SU-DHL-6 (cell line): ENCODE measurements at regions not wholly inside any gene's neighbourhood (a gene's known extent, or its start where the extent isn't known, plus 50 kb on each side); places are given as distances from the start of the nearest gene placed in this dataset.

Experiments used
- H2AFZ ChIP-seq: fragments of 200-600 bp; sonication (generic); 2 replicates; pipeline ENCODE4 v1.6.1; 2014; ENCODE audit warnings: low read depth, mild to moderate bottlenecking, moderate library complexity, mixed read lengths, antibody characterized with exemption, low read length; ENCODE audit not compliant: severe bottlenecking
- H3F3A ChIP-seq: fragments of 200-600 bp; shearing (Covaris generic); 2 replicates; pipeline ENCODE4 v1.6.0; 2016; ENCODE audit warnings: antibody characterized with exemption, mild to moderate bottlenecking; ENCODE audit not compliant: insufficient read depth
- H3K27ac ChIP-seq: fragments of 200-600 bp; sonication (generic); 2 replicates; pipeline ENCODE4 v1.5.1; 2016; ENCODE audit warnings: low read depth, mild to moderate bottlenecking, low read length, moderate library complexity, mixed read lengths
- H3K27me3 ChIP-seq: fragments of 200-600 bp; sonication (generic), shearing (Covaris generic); 2 replicates; pipeline ENCODE4 v1.6.0; 2014; ENCODE audit warnings: mild to moderate bottlenecking, low read length
- H3K36me3 ChIP-seq: fragments of 200-600 bp; sonication (generic); 2 replicates; pipeline ENCODE4 v1.6.1; 2014; ENCODE audit warnings: mild to moderate bottlenecking, low read length, mixed read lengths
- H3K4me2 ChIP-seq: fragments of 300-600, 200-600 bp; shearing (Covaris generic), sonication (generic); 2 replicates; pipeline ENCODE4 v1.6.0; 2014; ENCODE audit warnings: low read length, low read depth, mild to moderate bottlenecking; ENCODE audit not compliant: poor library complexity, severe bottlenecking
- H3K4me3 ChIP-seq: fragments of 200-600 bp; sonication (generic); 2 replicates; pipeline ENCODE4 v1.5.1; 2014; ENCODE audit warnings: antibody characterized with exemption, low read length, mild to moderate bottlenecking, mixed read lengths; ENCODE audit not compliant: insufficient read depth, poor library complexity, severe bottlenecking
- H3K79me2 ChIP-seq: fragments of 200-600 bp; sonication (generic); 2 replicates; pipeline ENCODE4 v1.6.1; 2014; ENCODE audit warnings: mild to moderate bottlenecking, low read length, moderate library complexity; ENCODE audit not compliant: insufficient read depth
- H3K9ac ChIP-seq: fragments of 200-600 bp; sonication (generic); 2 replicates; pipeline ENCODE4 v1.7.0; 2014; ENCODE audit warnings: mild to moderate bottlenecking, low read length
- H3K9me2 ChIP-seq: fragments of 200-600 bp; sonication (generic); replicated peaks from 2 replicates; pipeline ENCODE4 v1.6.1; 2014; ENCODE audit warnings: low read length; ENCODE audit not compliant: insufficient read depth
- H3K9me3 ChIP-seq: fragments of 200-600 bp; sonication (generic); 2 replicates; pipeline ENCODE4 v1.6.1; 2014; ENCODE audit warnings: low read length, mixed read lengths; ENCODE audit not compliant: insufficient read depth
- H4K20me1 ChIP-seq: fragments of 200-600 bp; sonication (generic); 2 replicates; pipeline ENCODE4 v1.6.1; 2014; ENCODE audit warnings: low read depth, mild to moderate bottlenecking, antibody characterized with exemption, low read length, moderate library complexity, mixed read lengths
- CTCF ChIP-seq: fragments of 200-600 bp; sonication (generic); IDR thresholded peaks from one replicate; pipeline ENCODE4 v1.5.1; 2017; ENCODE audit warnings: antibody characterized with exemption, mild to moderate bottlenecking, low read length, moderate library complexity; ENCODE audit not compliant: insufficient read depth, poor library complexity, severe bottlenecking
- EZH2phosphoT487 ChIP-seq: fragments of 200-600 bp; sonication (generic), shearing (Covaris generic); conservative IDR thresholded peaks from 2 replicates; pipeline ENCODE4 v1.6.1; 2018; ENCODE audit warnings: mild to moderate bottlenecking, antibody characterized with exemption, low read length, moderate library complexity, mixed read lengths

- Histone ChIP-seq H3K9ac (no peak overlapping the region), H3K9me3 (no peaks in the 10 kb centered on the region), H4K20me1 (no peaks in the 10 kb centered on the region), H3F3A (no peaks in the 10 kb centered on the region), H2AFZ (no peak overlapping the region), H3K9me2 (no peaks in the 10 kb centered on the region), H3K27me3 (no peaks in the 10 kb centered on the region), H3K79me2 (no peaks in the 10 kb centered on the region), H3K4me2 (no peak overlapping the region), H3K4me3 (no peak overlapping the region), H3K27ac (no peak overlapping the region), H3K36me3 (no peaks in the 10 kb centered on the region)
- no peak for TF ChIP-seq CTCF
- TF ChIP-seq EZH2phosphoT487, result no peak
These were observed 97.9 kb downstream of the VAPA start for GRCh38 chr18:10011751-10012150.

GRCh38 chr18:10012526-10012925 is 98.7 kb downstream of the VAPA start:
- Histone ChIP-seq H3F3A (no peaks in the 10 kb centered on the region), H3K4me3 (no peak overlapping the region), H3K27me3 (no peaks in the 10 kb centered on the region), H3K79me2 (no peaks in the 10 kb centered on the region), H3K4me2 (no peak overlapping the region), H3K9ac (no peak overlapping the region), H4K20me1 (no peaks in the 10 kb centered on the region), H3K27ac (no peak overlapping the region), H3K9me3 (no peaks in the 10 kb centered on the region), H3K9me2 (no peaks in the 10 kb centered on the region), H2AFZ (no peak overlapping the region), H3K36me3 (no peaks in the 10 kb centered on the region)
- TF ChIP-seq CTCF (no peak), EZH2phosphoT487 (no peak)

GRCh38 chr18:10013621-10014543 is 100.1 kb downstream of the VAPA start:
- no peaks in the 10 kb centered on the region for H4K20me1 ChIP-seq
- H3K79me2 ChIP-seq, result no peaks in the 10 kb centered on the region
- no peaks in the 10 kb centered on the region for H3K27me3 ChIP-seq
- H3K9me3 ChIP-seq, result no peaks in the 10 kb centered on the region
- no peaks in the 10 kb centered on the region for H3K9me2 ChIP-seq
- no peaks in the 10 kb centered on the region for H3K36me3 ChIP-seq
- H3K4me3 ChIP-seq, result no peak overlapping the region
- no peak overlapping the region for H3K9ac ChIP-seq
- H3K4me2 ChIP-seq, result no peak overlapping the region
- no peak overlapping the region for H3K27ac ChIP-seq
- no peak overlapping the region for H2AFZ ChIP-seq
- H3F3A ChIP-seq, result no peaks in the 10 kb centered on the region
- no peak for TF ChIP-seq EZH2phosphoT487
- TF ChIP-seq CTCF, result no peak
